Choroid plexus epithelial cell (primary cell): ENCODE measurements at regions not wholly inside any gene's neighbourhood (a gene's known extent, or its start where the extent isn't known, plus 50 kb on each side); places are given as distances from the start of the nearest gene placed in this dataset.

ENCODE experiments used
- DNase-seq: peaks from one replicate; pipeline ENCODE4 v3.0.0-alpha.2; 2010; ENCODE audit warnings: low read depth
- H3K4me3 ChIP-seq: 2 replicates; pipeline ENCODE4 v1.5.1; 2011; ENCODE audit warnings: low read depth, mild to moderate bottlenecking, control low read depth, low read length, moderate library complexity
- TF ChIP-seq, protein P1 (sequence below): conservative IDR thresholded peaks from 2 replicates; pipeline ENCODE4 v1.5.1; 2011; ENCODE audit warnings: low read depth, mild to moderate bottlenecking, control low read depth, inconsistent platforms, low read length, moderate library complexity

GRCh38 chr21:15651172-15651571 lies 78.6 kb upstream of the USP25 start:
- H3K4me3 ChIP-seq, result no peak overlapping the region
- peak; percentile 50 for DNase-seq
- TF ChIP-seq, protein P1, sequence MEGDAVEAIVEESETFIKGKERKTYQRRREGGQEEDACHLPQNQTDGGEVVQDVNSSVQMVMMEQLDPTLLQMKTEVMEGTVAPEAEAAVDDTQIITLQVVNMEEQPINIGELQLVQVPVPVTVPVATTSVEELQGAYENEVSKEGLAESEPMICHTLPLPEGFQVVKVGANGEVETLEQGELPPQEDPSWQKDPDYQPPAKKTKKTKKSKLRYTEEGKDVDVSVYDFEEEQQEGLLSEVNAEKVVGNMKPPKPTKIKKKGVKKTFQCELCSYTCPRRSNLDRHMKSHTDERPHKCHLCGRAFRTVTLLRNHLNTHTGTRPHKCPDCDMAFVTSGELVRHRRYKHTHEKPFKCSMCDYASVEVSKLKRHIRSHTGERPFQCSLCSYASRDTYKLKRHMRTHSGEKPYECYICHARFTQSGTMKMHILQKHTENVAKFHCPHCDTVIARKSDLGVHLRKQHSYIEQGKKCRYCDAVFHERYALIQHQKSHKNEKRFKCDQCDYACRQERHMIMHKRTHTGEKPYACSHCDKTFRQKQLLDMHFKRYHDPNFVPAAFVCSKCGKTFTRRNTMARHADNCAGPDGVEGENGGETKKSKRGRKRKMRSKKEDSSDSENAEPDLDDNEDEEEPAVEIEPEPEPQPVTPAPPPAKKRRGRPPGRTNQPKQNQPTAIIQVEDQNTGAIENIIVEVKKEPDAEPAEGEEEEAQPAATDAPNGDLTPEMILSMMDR, result no peak

DNA sequence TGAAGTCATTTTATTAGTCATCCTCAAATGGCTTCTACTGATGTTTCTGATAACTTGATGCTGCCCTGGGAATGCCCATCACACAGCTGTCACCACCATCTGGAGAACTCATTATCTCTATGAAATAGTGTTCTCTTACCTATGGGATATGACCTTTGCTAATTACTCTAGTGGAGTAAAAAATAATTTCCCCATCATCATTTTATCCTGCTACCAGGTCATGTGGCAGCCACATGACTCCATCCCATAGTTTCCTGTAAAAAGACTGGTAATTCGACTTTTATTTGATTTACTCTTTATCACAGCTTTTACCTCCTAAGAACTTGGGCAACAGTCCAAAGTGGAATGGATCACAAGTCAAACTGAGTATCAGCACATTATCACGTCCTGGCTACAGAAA lies 76.1 kb upstream of the USP25 start:
- TF ChIP-seq, protein P1, result no peak
- H3K4me3 ChIP-seq, result no peak overlapping the region
- DNase-seq, result no peak

DNA sequence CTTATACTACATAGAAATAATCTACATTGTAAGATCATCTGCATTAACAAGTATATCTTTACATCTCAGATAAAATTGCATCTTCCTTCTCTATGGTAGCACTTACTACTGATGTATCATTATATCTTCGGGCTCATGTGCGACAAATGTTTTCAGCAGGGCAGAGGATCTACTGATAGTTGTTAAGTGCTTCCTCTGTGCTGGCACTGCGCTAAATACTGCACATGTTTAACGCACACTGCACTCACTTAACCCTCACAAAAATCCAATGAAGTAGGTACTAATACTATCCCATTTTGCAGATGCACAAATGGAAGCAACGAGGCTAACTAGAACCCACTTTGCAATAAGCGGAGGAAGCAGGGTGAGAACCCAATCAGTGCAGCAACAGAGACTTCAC lies 75.6 kb upstream of the USP25 start:
- TF ChIP-seq, protein P1, result no peak
- no peak for DNase-seq

GRCh38 chr21:15659753-15660422 lies 69.9 kb upstream of the USP25 start:
- TF ChIP-seq, protein P1, result no peak
- DNase-seq, result no peak
- H3K4me3 ChIP-seq, result no peak overlapping the region

More for the DNA sequence above, 75.6 kb upstream of the USP25 start:
- no peak overlapping the region for H3K4me3 ChIP-seq

- no peak overlapping the region for H3K4me3 ChIP-seq
- DNase-seq, result no peak
- TF ChIP-seq, protein P1, result no peak
Observed at GRCh38 chr21:15660423-15660804, 69.4 kb upstream of the USP25 start.

- H3K4me3 ChIP-seq, result no peak overlapping the region
- TF ChIP-seq, protein P1, result no peak
- peak; percentile 74 for DNase-seq
Observed at GRCh38 chr21:15667010-15667409, 62.8 kb upstream of the USP25 start.

GRCh38 chr21:15667819-15668218 lies 62.0 kb upstream of the USP25 start:
- H3K4me3 ChIP-seq, result no peak overlapping the region
- DNase-seq, result no peak
- TF ChIP-seq, protein P1, result no peak
